ENCODE measurements at regions not wholly inside any gene's neighbourhood (a gene's known extent, or its start where the extent isn't known, plus 50 kb on each side); places are given as distances from the start of the nearest gene placed in this dataset.
"Not testable (repeated sequence)": the region's sequence is repeated elsewhere in the genome, so short reads cannot be mapped to it uniquely, and the experiment has no call there.

DNA sequence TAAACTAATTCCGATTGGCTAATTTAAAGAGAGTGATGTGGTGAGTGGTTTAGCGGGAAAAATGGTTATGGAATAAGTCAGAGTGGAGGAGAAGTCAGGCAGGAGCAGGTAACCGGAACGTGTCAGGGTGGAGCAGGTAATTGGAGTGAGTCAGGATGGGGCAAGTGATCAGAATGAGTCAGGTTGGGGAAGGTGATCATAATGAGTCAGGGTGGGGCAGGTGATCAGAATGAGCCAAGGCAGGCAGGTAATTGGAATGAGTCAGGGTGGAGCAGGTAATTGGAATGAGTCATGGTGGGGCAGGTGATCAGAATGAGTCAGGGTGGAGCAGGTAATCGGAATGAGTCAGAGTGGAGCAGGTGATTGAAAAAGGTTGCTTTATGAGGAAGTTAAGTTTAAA lies 101.4 kb downstream of the TMEM167A start:
- H3K27me3 ChIP-seq, result no peaks in the 10 kb centered on the region
- DNase-seq, result no peak
- H3K36me3 ChIP-seq, result no peaks in the 10 kb centered on the region
- no peak overlapping the region for H3K4me3 ChIP-seq (ENCODE audit: low read depth, low read length)
- peaks cover 3% of the 10 kb centered on the region; the same call in 1 of the 2 replicates for H3K9me3 ChIP-seq
- TF ChIP-seq, protein P1, sequence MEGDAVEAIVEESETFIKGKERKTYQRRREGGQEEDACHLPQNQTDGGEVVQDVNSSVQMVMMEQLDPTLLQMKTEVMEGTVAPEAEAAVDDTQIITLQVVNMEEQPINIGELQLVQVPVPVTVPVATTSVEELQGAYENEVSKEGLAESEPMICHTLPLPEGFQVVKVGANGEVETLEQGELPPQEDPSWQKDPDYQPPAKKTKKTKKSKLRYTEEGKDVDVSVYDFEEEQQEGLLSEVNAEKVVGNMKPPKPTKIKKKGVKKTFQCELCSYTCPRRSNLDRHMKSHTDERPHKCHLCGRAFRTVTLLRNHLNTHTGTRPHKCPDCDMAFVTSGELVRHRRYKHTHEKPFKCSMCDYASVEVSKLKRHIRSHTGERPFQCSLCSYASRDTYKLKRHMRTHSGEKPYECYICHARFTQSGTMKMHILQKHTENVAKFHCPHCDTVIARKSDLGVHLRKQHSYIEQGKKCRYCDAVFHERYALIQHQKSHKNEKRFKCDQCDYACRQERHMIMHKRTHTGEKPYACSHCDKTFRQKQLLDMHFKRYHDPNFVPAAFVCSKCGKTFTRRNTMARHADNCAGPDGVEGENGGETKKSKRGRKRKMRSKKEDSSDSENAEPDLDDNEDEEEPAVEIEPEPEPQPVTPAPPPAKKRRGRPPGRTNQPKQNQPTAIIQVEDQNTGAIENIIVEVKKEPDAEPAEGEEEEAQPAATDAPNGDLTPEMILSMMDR (IDR thresholded peaks at IDR 0.05; ENCODE audit: low read depth, low read length), result no peak
- H3K4me1 ChIP-seq, result no peaks in the 10 kb centered on the region

- Histone ChIP-seq H3K9me3 (peaks cover 3% of the 10 kb centered on the region; the same call in 1 of the 2 replicates), H3K4me1 (no peaks in the 10 kb centered on the region), H3K27me3 (no peaks in the 10 kb centered on the region), H3K36me3 (no peaks in the 10 kb centered on the region), H3K4me3 (ENCODE audit: low read depth, low read length) (no peak overlapping the region)
- no peak for DNase-seq
- TF ChIP-seq, protein P1 (IDR thresholded peaks at IDR 0.05; ENCODE audit: low read depth, low read length), result no peak
Observed at GRCh38 chr5:82975396-82975795, 101.8 kb downstream of the TMEM167A start.

GRCh38 chr5:82974346-82974745 lies 102.8 kb downstream of the TMEM167A start:
- H3K9me3 ChIP-seq; H3K36me3 ChIP-seq; DNase-seq; H3K27me3 ChIP-seq; H3K4me3 ChIP-seq (ENCODE audit: low read depth, low read length); H3K4me1 ChIP-seq: not testable (repeated sequence)

GRCh38 chr5:82971901-82972300 lies 105.3 kb downstream of the TMEM167A start:
- no peaks in the 10 kb centered on the region for H3K36me3 ChIP-seq
- H3K9me3 ChIP-seq, result peaks cover 3% of the 10 kb centered on the region; the same call in 1 of the 2 replicates

DNA sequence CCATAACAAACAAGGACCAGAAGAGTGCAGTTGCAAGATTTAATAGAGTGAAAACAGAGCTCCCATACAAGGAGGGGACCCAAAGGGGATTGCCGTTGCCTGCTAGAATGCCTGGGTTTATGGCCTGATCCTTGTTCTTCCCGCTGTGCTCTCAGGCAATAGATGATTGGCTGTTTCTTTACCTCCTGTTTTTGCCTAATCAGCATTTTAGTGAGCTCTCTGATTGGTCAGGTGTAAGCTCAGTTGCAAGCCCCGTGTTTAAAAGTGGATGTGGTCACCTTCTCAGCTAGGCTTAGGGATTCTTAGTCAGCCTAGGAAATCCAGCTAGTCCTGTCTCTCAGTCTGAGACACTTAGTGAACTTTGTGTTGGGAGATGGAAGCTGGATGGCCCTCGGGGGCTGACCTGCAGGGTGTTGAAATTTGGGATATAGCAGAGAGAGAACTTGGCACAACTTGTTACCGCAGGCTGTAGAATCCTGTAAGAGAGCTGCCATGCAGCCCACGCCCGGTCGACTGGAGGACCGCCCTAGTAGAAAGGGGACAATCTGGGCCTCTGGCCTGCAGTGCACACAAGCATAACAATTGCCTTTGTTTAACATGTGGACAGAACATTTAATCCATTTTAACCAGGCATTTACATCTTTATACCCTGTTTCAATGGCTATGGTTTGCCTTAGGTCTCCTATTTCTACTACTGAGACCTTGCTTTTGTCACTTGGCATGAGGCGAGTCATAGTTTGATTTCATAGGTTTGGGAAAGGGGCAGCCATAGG lies 106.0 kb downstream of the TMEM167A start:
- H3K4me1 ChIP-seq; DNase-seq; H3K36me3 ChIP-seq; H3K9me3 ChIP-seq; H3K4me3 ChIP-seq (ENCODE audit: low read depth, low read length); H3K27me3 ChIP-seq: not testable (repeated sequence)

More at GRCh38 chr5:82971901-82972300, 105.3 kb downstream of the TMEM167A start:
- H3K27me3 ChIP-seq, result no peaks in the 10 kb centered on the region
- no peak overlapping the region for H3K4me3 ChIP-seq (ENCODE audit: low read depth, low read length)
- H3K4me1 ChIP-seq, result no peaks in the 10 kb centered on the region
- DNase-seq, result no peak
- TF ChIP-seq, protein P1 (IDR thresholded peaks at IDR 0.05; ENCODE audit: low read depth, low read length), result no peak

DNA sequence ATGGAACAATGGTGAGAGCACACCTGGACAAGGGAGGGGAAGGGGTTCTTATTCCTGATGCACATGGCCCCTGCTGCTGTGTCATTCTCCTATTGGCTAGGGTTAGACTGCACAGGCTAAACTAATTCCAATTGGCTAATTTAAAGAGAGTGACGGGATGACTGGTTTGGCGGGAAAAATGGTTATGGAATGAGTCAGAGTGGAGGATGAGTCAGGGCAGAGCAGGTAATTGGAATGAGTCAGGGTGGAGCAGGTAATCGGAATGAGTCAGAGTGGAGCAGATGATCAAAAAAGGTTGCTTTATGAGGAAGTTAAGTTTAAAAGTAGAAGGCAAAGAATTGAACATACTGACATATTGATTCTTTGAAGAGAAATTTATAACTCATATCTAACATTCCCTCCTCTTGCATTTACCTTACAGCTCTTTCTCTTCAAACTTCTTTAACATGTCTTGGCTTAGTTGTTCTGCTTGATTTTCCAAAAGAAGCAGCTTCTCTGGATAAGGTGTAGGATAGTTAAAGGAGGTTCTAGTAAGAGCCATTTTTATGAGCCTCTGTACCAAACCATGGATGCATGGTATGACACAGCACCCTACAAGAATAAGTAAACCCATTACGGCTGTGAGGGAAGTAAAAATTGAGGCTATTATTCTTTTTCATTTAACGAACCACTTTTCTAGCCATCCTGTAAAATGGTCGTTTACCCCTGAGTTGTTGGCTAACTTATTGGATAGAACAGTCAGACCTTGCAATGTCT lies 107.8 kb downstream of the TMEM167A start:
- H3K9me3 ChIP-seq; DNase-seq; H3K4me1 ChIP-seq; H3K4me3 ChIP-seq (ENCODE audit: low read depth, low read length); H3K36me3 ChIP-seq; H3K27me3 ChIP-seq: not testable (repeated sequence)

GRCh38 chr5:82967072-82967471 lies 110.1 kb downstream of the TMEM167A start:
- H3K36me3 ChIP-seq, result no peaks in the 10 kb centered on the region
- no peaks in the 10 kb centered on the region for H3K9me3 ChIP-seq
- TF ChIP-seq, protein P1 (IDR thresholded peaks at IDR 0.05; ENCODE audit: low read depth, low read length), result no peak
- no peak for DNase-seq
- no peak overlapping the region for H3K4me3 ChIP-seq (ENCODE audit: low read depth, low read length)
- H3K27me3 ChIP-seq, result no peaks in the 10 kb centered on the region
- no peaks in the 10 kb centered on the region for H3K4me1 ChIP-seq

All from BE2C (cell line).